Loucy (cell line): ENCODE measurements at regions not wholly inside any gene's neighbourhood (a gene's known extent, or its start where the extent isn't known, plus 50 kb on each side); places are given as distances from the start of the nearest gene placed in this dataset.

ENCODE experiments used
- H2AFZ ChIP-seq: fragments of 200-600 bp; sonication (generic); 2 replicates; pipeline ENCODE4 v1.6.0; 2016; ENCODE audit warnings: antibody characterized with exemption, mild to moderate bottlenecking, low read length, moderate library complexity
- H3F3A ChIP-seq: fragments of 200-600 bp; 2 replicates; pipeline ENCODE4 v1.6.0; 2016; ENCODE audit warnings: antibody characterized with exemption, low read depth, mild to moderate bottlenecking
- H3K27me3 ChIP-seq: fragments of 200-600 bp; sonication (generic); 2 replicates; pipeline ENCODE4 v1.6.1; 2014; ENCODE audit warnings: low read length, mild to moderate bottlenecking; ENCODE audit not compliant: insufficient read depth, poor library complexity, severe bottlenecking
- H3K36me3 ChIP-seq: fragments of 200-600 bp; sonication (generic); 2 replicates; pipeline ENCODE4 v1.6.1; 2016; ENCODE audit warnings: low read length; ENCODE audit not compliant: insufficient read depth
- H3K4me1 ChIP-seq: fragments of 200-600 bp; sonication (generic); 2 replicates; pipeline ENCODE4 v1.5.1; 2014; ENCODE audit warnings: low read length, mild to moderate bottlenecking; ENCODE audit not compliant: insufficient read depth, poor library complexity, severe bottlenecking
- H3K4me2 ChIP-seq: fragments of 200-600 bp; sonication (generic); 2 replicates; pipeline ENCODE4 v1.6.0; 2014; ENCODE audit warnings: antibody characterized with exemption, low read length, low read depth, mild to moderate bottlenecking; ENCODE audit not compliant: poor library complexity, severe bottlenecking
- H3K4me3 ChIP-seq: fragments of 200-600 bp; sonication (generic); 2 replicates; pipeline ENCODE4 v1.5.1; 2014; ENCODE audit warnings: low read length, mild to moderate bottlenecking, mixed read lengths; ENCODE audit not compliant: poor library complexity, severe bottlenecking
- H3K79me2 ChIP-seq: fragments of 200-600 bp; sonication (generic); 2 replicates; pipeline ENCODE4 v1.6.1; 2014; ENCODE audit warnings: low read length; ENCODE audit not compliant: insufficient read depth
- H3K9ac ChIP-seq: fragments of 200-600 bp; sonication (generic); 2 replicates; pipeline ENCODE4 v1.6.0; 2014; ENCODE audit warnings: mild to moderate bottlenecking, low read depth, low read length, moderate library complexity; ENCODE audit not compliant: poor library complexity, severe bottlenecking
- H3K9me2 ChIP-seq: fragments of 200-600 bp; sonication (generic); replicated peaks from 2 replicates; pipeline ENCODE4 v1.6.1; 2016; ENCODE audit warnings: low read depth, low read length, mixed read lengths
- H3K9me3 ChIP-seq: fragments of 200-600 bp; sonication (generic); 2 replicates; pipeline ENCODE4 v1.6.1; 2014; ENCODE audit warnings: mild to moderate bottlenecking, antibody characterized with exemption, low read length, low read depth; ENCODE audit not compliant: insufficient read depth
- H4K20me1 ChIP-seq: fragments of 200-600 bp; sonication (generic); 2 replicates; pipeline ENCODE4 v1.6.0; 2014; ENCODE audit warnings: antibody characterized with exemption, low read length, mild to moderate bottlenecking; ENCODE audit not compliant: insufficient read depth, poor library complexity, severe bottlenecking
- CTCF ChIP-seq: fragments of 200-600 bp; sonication (generic); conservative IDR thresholded peaks from 2 replicates; pipeline ENCODE4 v1.5.1; 2014; ENCODE audit warnings: mild to moderate bottlenecking, antibody characterized with exemption, low read length
- EZH2phosphoT487 ChIP-seq: fragments of 200-600 bp; IDR thresholded peaks from 2 replicates; pipeline ENCODE4 v1.6.1; 2018; ENCODE audit warnings: antibody characterized with exemption, mild to moderate bottlenecking, moderate library complexity, borderline replicate concordance

DNA sequence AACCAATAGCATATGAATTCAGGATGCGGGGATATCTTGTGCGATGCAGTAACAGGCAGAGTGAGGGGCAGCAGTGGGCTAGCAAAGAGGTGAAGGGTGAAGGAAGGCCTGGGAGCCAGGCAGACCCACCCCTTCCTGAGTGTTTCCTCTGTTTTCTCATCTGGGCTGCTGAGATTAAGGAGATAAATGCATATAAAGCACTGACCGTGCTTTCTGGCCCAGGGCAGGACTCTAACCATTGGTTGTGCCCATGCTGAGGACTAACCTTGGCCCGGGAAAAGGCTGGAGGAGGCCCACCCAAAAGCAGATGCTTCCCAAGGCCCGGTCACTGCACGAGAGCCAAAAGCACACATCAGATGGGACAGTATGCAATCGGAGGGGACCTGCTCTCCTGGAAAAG, 87.6 kb downstream of the PSMG1 start:
- TF ChIP-seq CTCF (no peak), EZH2phosphoT487 (no peak)
- Histone ChIP-seq H3K4me2 (no peak overlapping the region), H3K27me3 (no peaks in the 10 kb centered on the region), H3K9ac (no peak overlapping the region), H3K9me3 (no peaks in the 10 kb centered on the region), H4K20me1 (no peaks in the 10 kb centered on the region), H3K4me3 (no peak overlapping the region), H3K79me2 (no peaks in the 10 kb centered on the region), H3K36me3 (no peaks in the 10 kb centered on the region), H3K9me2 (no peaks in the 10 kb centered on the region), H3F3A (no peaks in the 10 kb centered on the region), H2AFZ (no peak overlapping the region), H3K4me1 (peaks cover 13% of the 10 kb centered on the region)

- Histone ChIP-seq H4K20me1 (no peaks in the 10 kb centered on the region), H3K4me2 (no peak overlapping the region), H3K36me3 (no peaks in the 10 kb centered on the region), H3K79me2 (no peaks in the 10 kb centered on the region), H2AFZ (no peak overlapping the region), H3K9me2 (no peaks in the 10 kb centered on the region), H3K9ac (no peak overlapping the region), H3F3A (no peaks in the 10 kb centered on the region), H3K4me3 (no peak overlapping the region), H3K4me1 (peaks cover 13% of the 10 kb centered on the region), H3K9me3 (no peaks in the 10 kb centered on the region), H3K27me3 (no peaks in the 10 kb centered on the region)
- TF ChIP-seq EZH2phosphoT487 (no peak), CTCF (no peak)
These were observed 88.2 kb downstream of the PSMG1 start for GRCh38 chr21:39094847-39095579.

DNA sequence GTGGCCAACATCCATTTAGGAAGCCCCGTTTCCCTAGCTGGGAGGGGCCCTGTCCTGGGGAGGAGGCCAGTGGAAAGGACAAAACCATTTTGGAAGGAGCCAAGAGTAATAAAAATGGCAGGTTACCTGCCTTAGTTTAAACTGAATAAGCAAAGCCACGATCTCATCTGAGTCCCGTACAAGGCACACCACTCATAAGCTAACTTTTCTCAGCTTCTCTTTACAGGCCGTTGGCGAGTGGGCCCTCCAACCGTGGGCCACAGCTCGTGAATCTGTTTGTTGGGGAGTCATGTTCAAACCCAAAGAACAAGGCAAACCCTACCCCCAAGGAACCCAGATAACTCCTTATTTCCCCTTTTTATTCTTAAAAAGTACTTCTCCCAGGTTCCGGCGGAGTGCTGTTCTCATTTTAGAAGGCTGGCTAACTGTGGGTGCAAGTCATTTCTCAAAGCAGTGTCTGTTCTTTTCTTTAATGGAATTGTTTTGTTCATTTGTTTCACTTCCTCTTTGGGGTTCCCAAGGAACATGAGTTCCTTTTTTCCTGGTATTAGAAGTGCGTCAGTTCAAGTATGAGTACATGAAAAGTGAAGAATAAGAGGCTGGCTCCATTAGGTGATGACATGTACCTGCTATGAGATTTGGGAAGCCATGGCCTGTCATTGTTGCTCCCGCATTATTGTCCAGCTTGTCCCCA, 89.0 kb downstream of the PSMG1 start:
- Histone ChIP-seq H3K4me2 (no peak overlapping the region), H3K9ac (no peak overlapping the region), H3K9me3 (no peaks in the 10 kb centered on the region), H3K79me2 (no peaks in the 10 kb centered on the region), H3K36me3 (no peaks in the 10 kb centered on the region), H3K9me2 (no peaks in the 10 kb centered on the region), H2AFZ (no peak overlapping the region), H3K4me3 (no peak overlapping the region), H3F3A (no peaks in the 10 kb centered on the region), H3K4me1 (peaks cover 13% of the 10 kb centered on the region), H3K27me3 (no peaks in the 10 kb centered on the region), H4K20me1 (no peaks in the 10 kb centered on the region)
- TF ChIP-seq EZH2phosphoT487: no peak
